ENCODE measurements at regions not wholly inside any gene's neighbourhood (a gene's known extent, or its start where the extent isn't known, plus 50 kb on each side); places are given as distances from the start of the nearest gene placed in this dataset.

GRCh38 chr3:177624528-177625495, 427.5 kb upstream of the TBL1XR1 start (continued):
- TF ChIP-seq CREB1 (IDR thresholded peaks at IDR 0.05) (no peak), SUZ12 (IDR thresholded peaks at IDR 0.05; ENCODE audit: low read length) (no peak)
